ENCODE measurements at regions not wholly inside any gene's neighbourhood (a gene's known extent, or its start where the extent isn't known, plus 50 kb on each side); places are given as distances from the start of the nearest gene placed in this dataset.

DNA sequence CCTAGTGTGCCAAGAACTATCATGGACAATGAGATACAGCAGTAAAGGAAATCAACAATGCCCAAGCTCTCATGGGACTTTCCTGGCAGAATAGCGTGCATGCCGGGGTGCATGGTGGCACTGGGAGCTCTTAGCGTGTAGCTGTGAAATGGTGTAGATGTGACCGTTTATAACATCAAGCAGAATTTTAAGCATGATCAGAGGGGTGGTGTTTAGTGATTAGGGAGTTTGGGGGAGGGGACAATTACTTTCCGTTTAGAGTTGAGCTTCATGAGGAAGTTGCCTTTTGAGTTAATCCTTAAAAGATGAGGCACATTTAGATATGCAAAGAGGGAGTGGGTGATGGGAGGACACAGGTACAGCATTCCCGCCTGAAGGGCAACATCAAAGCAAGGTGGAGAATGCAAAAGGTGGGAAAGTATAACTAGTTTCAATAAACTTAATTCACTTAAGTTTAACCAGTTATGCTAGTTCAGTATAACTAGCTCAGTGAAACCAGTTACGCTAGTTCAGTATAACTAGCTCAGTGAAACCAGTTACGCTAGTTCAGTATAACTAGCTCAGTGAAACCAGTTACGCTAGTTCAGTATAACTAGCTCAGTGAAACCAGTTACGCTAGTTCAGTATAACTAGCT is 661.6 kb downstream of the QKI start:
- Histone ChIP-seq H3K9me3 (no peaks in the 10 kb centered on the region), H3K27me3 (peaks cover 4% of the 10 kb centered on the region), H3K4me1 (no peaks in the 10 kb centered on the region), H3K4me3 (no peak overlapping the region), H3K27ac (no peak overlapping the region), H3K36me3 (no peaks in the 10 kb centered on the region)
- 74 to 76% methylated on average over 7 of the region's 10 CpGs for WGBS, 2 donors (ENCODE audit: low coverage in 1 of 2)
- ATAC-seq, result no peak
- TF ChIP-seq POLR2AphosphoS5 (IDR thresholded peaks at IDR 0.05), result no peak
- no peak for TF ChIP-seq EP300 (IDR thresholded peaks at IDR 0.05)
- TF ChIP-seq, protein P1, sequence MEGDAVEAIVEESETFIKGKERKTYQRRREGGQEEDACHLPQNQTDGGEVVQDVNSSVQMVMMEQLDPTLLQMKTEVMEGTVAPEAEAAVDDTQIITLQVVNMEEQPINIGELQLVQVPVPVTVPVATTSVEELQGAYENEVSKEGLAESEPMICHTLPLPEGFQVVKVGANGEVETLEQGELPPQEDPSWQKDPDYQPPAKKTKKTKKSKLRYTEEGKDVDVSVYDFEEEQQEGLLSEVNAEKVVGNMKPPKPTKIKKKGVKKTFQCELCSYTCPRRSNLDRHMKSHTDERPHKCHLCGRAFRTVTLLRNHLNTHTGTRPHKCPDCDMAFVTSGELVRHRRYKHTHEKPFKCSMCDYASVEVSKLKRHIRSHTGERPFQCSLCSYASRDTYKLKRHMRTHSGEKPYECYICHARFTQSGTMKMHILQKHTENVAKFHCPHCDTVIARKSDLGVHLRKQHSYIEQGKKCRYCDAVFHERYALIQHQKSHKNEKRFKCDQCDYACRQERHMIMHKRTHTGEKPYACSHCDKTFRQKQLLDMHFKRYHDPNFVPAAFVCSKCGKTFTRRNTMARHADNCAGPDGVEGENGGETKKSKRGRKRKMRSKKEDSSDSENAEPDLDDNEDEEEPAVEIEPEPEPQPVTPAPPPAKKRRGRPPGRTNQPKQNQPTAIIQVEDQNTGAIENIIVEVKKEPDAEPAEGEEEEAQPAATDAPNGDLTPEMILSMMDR (IDR thresholded peaks at IDR 0.05), result no peak
- no peak for TF ChIP-seq POLR2A (IDR thresholded peaks at IDR 0.05)

DNA sequence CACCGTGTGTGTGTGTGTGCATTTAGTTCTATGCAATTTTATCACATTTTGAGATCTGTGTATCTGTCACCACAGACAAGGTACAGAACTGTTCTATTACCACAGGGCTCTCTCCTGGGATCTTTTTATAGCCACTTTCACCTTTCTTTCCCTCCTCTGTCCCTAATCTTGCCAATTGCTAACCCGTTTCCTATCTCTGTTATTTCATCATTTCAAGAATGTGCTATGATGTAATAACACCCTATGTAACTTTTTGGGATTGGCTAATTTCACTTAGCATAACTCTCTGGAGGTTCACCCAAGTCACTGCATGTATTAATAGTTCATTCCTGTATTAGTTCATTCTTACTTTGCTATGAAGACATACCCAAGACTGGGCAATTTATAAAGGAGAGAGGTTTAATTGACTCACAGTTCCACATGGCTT is 657.7 kb downstream of the QKI start:
- no peak overlapping the region for H3K4me3 ChIP-seq
- ATAC-seq, result no peak
- 71 to 87% methylated on average over 2 of the region's 2 CpGs for WGBS, 2 donors (ENCODE audit: low coverage in 1 of 2)

DNA sequence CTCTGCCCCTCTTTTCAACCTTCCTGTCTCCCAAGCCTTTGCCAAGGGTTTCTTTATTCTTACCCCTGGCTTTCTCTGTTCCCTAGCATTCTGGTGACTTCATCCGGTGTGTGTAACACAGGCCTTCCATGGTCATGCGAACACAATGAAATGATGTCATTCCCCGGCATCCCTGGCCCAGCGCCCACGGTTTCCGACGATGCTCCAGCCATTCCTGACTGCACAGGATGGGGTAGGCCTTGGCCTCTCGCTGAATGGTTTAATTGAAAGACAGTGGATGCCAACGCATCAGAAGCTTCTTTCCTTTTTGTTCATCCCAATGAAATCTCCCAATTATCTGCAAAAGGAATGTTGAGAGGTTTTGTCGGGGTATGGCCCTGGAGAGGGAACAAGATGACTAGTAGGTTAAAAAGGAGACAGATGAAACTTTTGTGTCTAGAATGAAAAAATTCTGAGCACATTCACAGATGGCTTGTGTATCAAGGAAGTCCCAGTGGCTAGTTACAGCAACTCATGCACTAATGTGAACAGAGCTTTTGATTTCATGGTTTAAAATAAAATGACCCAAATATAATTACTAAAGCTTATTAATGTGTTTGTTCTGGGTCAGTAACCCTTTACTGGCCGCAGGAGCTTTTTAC is 655.0 kb downstream of the QKI start:
- TF ChIP-seq POLR2A (IDR thresholded peaks at IDR 0.05) (no peak), EP300 (IDR thresholded peaks at IDR 0.05) (no peak), POLR2AphosphoS5 (IDR thresholded peaks at IDR 0.05) (peak; percentile 23)
- TF ChIP-seq, protein P1 (IDR thresholded peaks at IDR 0.05), result no peak
- no peak overlapping the region for H3K27ac ChIP-seq
- H3K27me3 ChIP-seq, result no peaks in the 10 kb centered on the region
- no peak overlapping the region for H3K4me3 ChIP-seq
- no peaks in the 10 kb centered on the region for H3K4me1 ChIP-seq
- ATAC-seq, result peak; percentile 53
- 75% methylated on average over 5 to 11 of the region's 11 CpGs for WGBS, 2 donors (ENCODE audit: low coverage in 1 of 2)
- H3K9me3 ChIP-seq, result no peaks in the 10 kb centered on the region
- no peaks in the 10 kb centered on the region for H3K36me3 ChIP-seq

More for the DNA sequence above, 657.7 kb downstream of the QKI start:
- H3K27me3 ChIP-seq, result no peaks in the 10 kb centered on the region
- no peaks in the 10 kb centered on the region for H3K4me1 ChIP-seq
- H3K36me3 ChIP-seq, result no peaks in the 10 kb centered on the region
- no peaks in the 10 kb centered on the region for H3K9me3 ChIP-seq
- no peak overlapping the region for H3K27ac ChIP-seq
- TF ChIP-seq, protein P1 (IDR thresholded peaks at IDR 0.05), result no peak

DNA sequence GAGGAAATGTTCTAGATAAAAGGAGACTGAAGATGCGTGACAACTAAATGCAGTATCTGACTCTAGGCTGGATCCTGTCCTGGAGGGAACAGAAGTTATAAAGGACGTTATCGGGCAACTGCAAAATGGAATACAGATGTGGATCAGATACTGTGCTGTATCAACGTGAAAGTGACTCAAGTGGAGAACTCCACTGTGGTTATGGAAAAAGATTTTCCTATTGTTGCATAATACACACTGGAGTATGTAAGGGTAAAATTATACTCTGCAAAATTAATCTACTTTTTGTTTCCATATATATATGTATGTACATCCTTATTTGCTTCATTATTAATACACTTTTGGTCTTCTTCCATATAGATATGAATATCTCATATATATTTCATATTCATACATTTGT is 654.0 kb downstream of the QKI start:
- no peaks in the 10 kb centered on the region for H3K36me3 ChIP-seq
- TF ChIP-seq POLR2AphosphoS5 (IDR thresholded peaks at IDR 0.05) (no peak), EP300 (IDR thresholded peaks at IDR 0.05) (no peak), POLR2A (IDR thresholded peaks at IDR 0.05) (no peak)
- TF ChIP-seq, protein P1 (IDR thresholded peaks at IDR 0.05), result no peak
- no peak for ATAC-seq
- H3K27me3 ChIP-seq, result no peaks in the 10 kb centered on the region
- no peak overlapping the region for H3K4me3 ChIP-seq
- no peak overlapping the region for H3K27ac ChIP-seq
- WGBS, 2 donors (ENCODE audit: low coverage in 1 of 2), result 76 to 88% methylated on average over 3 to 4 of the region's 4 CpGs
- H3K9me3 ChIP-seq, result no peaks in the 10 kb centered on the region
- H3K4me1 ChIP-seq, result no peaks in the 10 kb centered on the region

DNA sequence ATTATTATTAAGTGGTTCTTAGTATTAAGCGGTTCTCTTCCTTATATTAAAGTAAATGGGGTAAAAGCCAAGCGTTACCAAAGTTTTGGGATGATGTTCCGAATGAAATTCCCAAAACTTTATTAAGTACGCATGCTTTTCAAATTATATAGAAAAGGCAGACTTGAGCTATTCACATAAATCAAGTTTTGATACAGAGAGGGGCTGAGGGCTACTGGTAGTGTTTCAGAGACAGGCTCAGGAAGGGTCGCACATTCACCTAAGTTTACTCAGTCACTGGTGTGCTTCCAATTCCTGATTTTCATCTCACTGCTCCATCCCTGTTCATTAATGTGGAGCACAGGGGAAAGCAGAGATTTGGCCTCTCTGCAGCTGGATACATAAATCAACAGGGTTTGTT is 652.2 kb downstream of the QKI start:
- Histone ChIP-seq H3K27me3 (no peaks in the 10 kb centered on the region), H3K27ac (no peak overlapping the region), H3K4me1 (no peaks in the 10 kb centered on the region), H3K9me3 (no peaks in the 10 kb centered on the region), H3K4me3 (no peak overlapping the region), H3K36me3 (no peaks in the 10 kb centered on the region)
- 89 to 95% methylated on average over 4 to 5 of the region's 5 CpGs for WGBS, 2 donors (ENCODE audit: low coverage in 1 of 2)
- no peak for TF ChIP-seq EP300 (IDR thresholded peaks at IDR 0.05)
- TF ChIP-seq POLR2A (IDR thresholded peaks at IDR 0.05), result no peak
- TF ChIP-seq POLR2AphosphoS5 (IDR thresholded peaks at IDR 0.05), result no peak
- TF ChIP-seq, protein P1 (IDR thresholded peaks at IDR 0.05), result no peak
- no peak for ATAC-seq
